HCT116 (cell line): ENCODE measurements at regions not wholly inside any gene's neighbourhood (a gene's known extent, or its start where the extent isn't known, plus 50 kb on each side); places are given as distances from the start of the nearest gene placed in this dataset.

ENCODE experiments used
- ATAC-seq: fragments of 200-7000 bp; cut with Tn5 transposase; 2 replicates; pipeline ENCODE4 v1.9.1; 2020; ENCODE audit warnings: mild to moderate bottlenecking, moderate library complexity
- BruUV-seq: library from RNA; stranded (reverse); fragments of 400-500 nt; replicated peaks from 2 replicates; lab custom pipeline; 2021; lab: Mats Ljungman, UMichigan
- CTCF ChIA-PET: fragments of 300-600 bp; sonication (Branson Sonifier 250); formaldehyde crosslinking; loops from one replicate; lab custom pipeline; 2021; ENCODE audit warnings: antibody characterized with exemption; lab: Charles Lee
- POLR2A ChIA-PET: fragments of 300-600, 350-600 bp; sonication (Branson Sonifier 250); formaldehyde crosslinking; loops from one replicate; lab custom pipeline; 2021; ENCODE audit warnings: antibody characterized with exemption; lab: Charles Lee
- RAD21 ChIA-PET, 2 experiments: fragments of 300-600 bp; sonication (Branson Sonifier 250); formaldehyde crosslinking; loops; one replicate each; lab custom pipeline; 2023; ENCODE audit warnings: low total read pairs in 2 of 2; ENCODE audit not compliant: uncharacterized antibody in 2 of 2, unreplicated experiment in 2 of 2, low non-redundant PET in 1 of 2; lab: Charles Lee
- DNase-seq: peaks from one replicate; pipeline ENCODE4 v3.0.0-alpha.2; 2010; ENCODE audit warnings: low read depth, low spot score
- H2AFZ ChIP-seq: fragments of 200-600 bp; shearing (Covaris generic), sonication (generic); 2 replicates; pipeline ENCODE4 v1.6.1; 2017; ENCODE audit warnings: low read depth, mixed run types, mixed read lengths, antibody characterized with exemption, low read length; ENCODE audit not compliant: poor library complexity, severe bottlenecking
- H3K27ac ChIP-seq: 2 replicates; pipeline ENCODE4 v1.5.1; 2012; ENCODE audit warnings: low read depth, low read length
- H3K27me3 ChIP-seq: fragments of 200-600 bp; sonication (generic); 2 replicates; pipeline ENCODE4 v1.6.1; 2016; ENCODE audit warnings: mixed run types, low read length, mixed read lengths; ENCODE audit not compliant: insufficient read depth
- H3K36me3 ChIP-seq, 2 experiments: fragments of 200-500 bp in 1 of 2; fragments of 200-600 bp in 1 of 2; sonication (Bioruptor generic) in 1 of 2; sonication (generic) in 1 of 2; 2 replicates each; pipeline versions ENCODE4 v1.5.1 to v1.6.1; 2014 to 2016; ENCODE audit warnings: low read length in 2 of 2, inconsistent platforms in 1 of 2, mixed read lengths in 1 of 2, mixed run types in 1 of 2; ENCODE audit not compliant: insufficient read depth in 2 of 2, control insufficient read depth in 1 of 2
- H3K4me1 ChIP-seq, 2 experiments: fragments of 200-600 bp in 1 of 2; sonication (generic) in 1 of 2; 2 replicates each; pipeline versions ENCODE4 v1.5.1 to v1.6.1; 2012 to 2017; ENCODE audit warnings: low read length in 2 of 2, inconsistent platforms in 1 of 2, mild to moderate bottlenecking in 1 of 2, mixed read lengths in 1 of 2, mixed run types in 1 of 2, moderate library complexity in 1 of 2; ENCODE audit not compliant: insufficient read depth in 2 of 2, control insufficient read depth in 1 of 2
- H3K4me2 ChIP-seq: fragments of 200-600 bp; sonication (generic); 2 replicates; pipeline ENCODE4 v1.6.1; 2017; ENCODE audit warnings: mixed run types, low read length, mixed read lengths
- H3K4me3 ChIP-seq, 2 experiments: fragments of 200-600 bp in 1 of 2; sonication (generic) in 1 of 2; replicated peaks in 1 of 2; 2 replicates each; pipeline ENCODE4 v1.5.1; 2011 to 2016; ENCODE audit warnings: low read length in 2 of 2, control low read depth in 1 of 2, low read depth in 1 of 2, mild to moderate bottlenecking in 1 of 2, mixed read lengths in 1 of 2, mixed run types in 1 of 2
- H3K79me2 ChIP-seq: fragments of 200-600 bp; sonication (generic); 2 replicates; pipeline ENCODE4 v1.6.1; 2017; ENCODE audit warnings: mild to moderate bottlenecking, mixed run types, low read length, moderate library complexity, mixed read lengths; ENCODE audit not compliant: insufficient read depth
- H3K9ac ChIP-seq: fragments of 200-600 bp; sonication (generic); 2 replicates; pipeline ENCODE4 v1.6.1; 2016; ENCODE audit warnings: low read length, mixed read lengths
- H3K9me2 ChIP-seq: fragments of 200-600 bp; sonication (generic), shearing (Covaris generic); 2 replicates; pipeline ENCODE4 v1.6.1; 2017; ENCODE audit warnings: mixed run types, mild to moderate bottlenecking, moderate library complexity; ENCODE audit not compliant: insufficient read depth
- H3K9me3 ChIP-seq, 2 experiments: fragments of 200-500 bp in 1 of 2; fragments of 200-600 bp in 1 of 2; sonication (Bioruptor generic) in 1 of 2; sonication (generic) in 1 of 2; 2 replicates each; pipeline ENCODE4 v1.6.1; 2014 to 2017; ENCODE audit warnings: low read length in 2 of 2, mixed read lengths in 2 of 2, inconsistent platforms in 1 of 2, low read depth in 1 of 2, mild to moderate bottlenecking in 1 of 2, mixed run types in 1 of 2, moderate library complexity in 1 of 2; ENCODE audit not compliant: control insufficient read depth in 1 of 2, insufficient read depth in 1 of 2
- H4K20me1 ChIP-seq: fragments of 200-600 bp; sonication (generic), shearing (Covaris generic); 2 replicates; pipeline ENCODE4 v1.6.1; 2017; ENCODE audit warnings: mixed run types, mild to moderate bottlenecking, moderate library complexity; ENCODE audit not compliant: insufficient read depth
- ATF3 ChIP-seq: IDR thresholded peaks from 2 replicates; pipeline ENCODE4 v1.6.1; 2012
- CBX3 ChIP-seq: IDR thresholded peaks from 2 replicates; pipeline ENCODE4 v1.6.1; 2012; ENCODE audit warnings: low read depth
- CTCF ChIP-seq, 3 experiments: fragments of 200-600 bp in 1 of 3; sonication (generic) in 1 of 3; IDR thresholded peaks in 2 of 3; conservative IDR thresholded peaks in 1 of 3; 2 replicates each; pipeline ENCODE4 v1.5.1; 2012 to 2017; ENCODE audit warnings: low read depth in 2 of 3, low read length in 2 of 3, antibody characterized with exemption in 1 of 3, borderline replicate concordance in 1 of 3, control low read depth in 1 of 3, mild to moderate bottlenecking in 1 of 3, mixed read lengths in 1 of 3, mixed run types in 1 of 3, moderate library complexity in 1 of 3; ENCODE audit not compliant: insufficient read depth in 1 of 3
- EZH2 ChIP-seq: fragments of 200-600 bp; sonication (generic); IDR thresholded peaks from 2 replicates; pipeline ENCODE4 v1.6.1; 2017; ENCODE audit warnings: antibody characterized with exemption, mixed run types
- EZH2phosphoT487 ChIP-seq: fragments of 200-600 bp; IDR thresholded peaks from 2 replicates; pipeline ENCODE4 v1.6.1; 2018; ENCODE audit warnings: antibody characterized with exemption, borderline replicate concordance
- FOSL1 ChIP-seq: IDR thresholded peaks from 2 replicates; pipeline ENCODE4 v1.6.1; 2012; ENCODE audit warnings: low read depth
- JUND ChIP-seq: IDR thresholded peaks from 2 replicates; pipeline ENCODE4 v1.6.1; 2012
- MAX ChIP-seq: IDR thresholded peaks from 2 replicates; pipeline ENCODE4 v1.6.1; 2012
- POLR2A ChIP-seq: IDR thresholded peaks from 2 replicates; pipeline ENCODE4 v1.7.0; 2011; ENCODE audit warnings: borderline replicate concordance; ENCODE audit not compliant: insufficient read depth, insufficient read length; ENCODE audit errors: extremely low read depth
- POLR2AphosphoS5 ChIP-seq: IDR thresholded peaks from 2 replicates; pipeline ENCODE4 v1.6.1; 2011; ENCODE audit warnings: mild to moderate bottlenecking, low read depth, low read length, moderate library complexity
- REST ChIP-seq: IDR thresholded peaks from 2 replicates; pipeline ENCODE4 v1.6.1; 2012; ENCODE audit warnings: low read depth
- SP1 ChIP-seq: IDR thresholded peaks from 2 replicates; pipeline ENCODE4 v1.6.1; 2012; ENCODE audit warnings: low read depth
- SRF ChIP-seq: IDR thresholded peaks from 2 replicates; pipeline ENCODE4 v1.6.1; 2012; ENCODE audit warnings: low read depth
- TCF7L2 ChIP-seq: IDR thresholded peaks from 2 replicates; pipeline ENCODE4 v1.7.0; 2011; ENCODE audit warnings: borderline replicate concordance, inconsistent platforms; ENCODE audit not compliant: insufficient read depth, insufficient read length; ENCODE audit errors: extremely low read depth
- ZFX ChIP-seq: fragments of 450-650 bp; IDR thresholded peaks from 2 replicates; pipeline ENCODE4 v1.6.1; 2017
- intact Hi-C: fragments of 100-400 bp; cut with micrococcal nuclease; formaldehyde crosslinking; loops from 2 replicates; pipeline ENCODE4 v1.10.0; 2022

GRCh38 chr18:55967019-55967418 is 379.0 kb upstream of the TCF4 start:
- POLR2A ChIA-PET: no interaction called here

More at GRCh38 chr18:55967019-55967418, 379.0 kb upstream of the TCF4 start:
- Histone ChIP-seq H3K9ac (no peak overlapping the region), H3K79me2 (no peaks in the 10 kb centered on the region), H3K4me3 (no peak overlapping the region), H3K4me2 (no peak overlapping the region)
- intact Hi-C loops: no loop called here
- ATAC-seq: no peak
- CTCF ChIA-PET: no interaction called here
- TF ChIP-seq JUND: no peak
- TF ChIP-seq EZH2phosphoT487: no peak
- no peak for TF ChIP-seq CBX3
- TF ChIP-seq SP1: no peak
- no peak for TF ChIP-seq ATF3
- no peak for TF ChIP-seq POLR2A
- TF ChIP-seq MAX: no peak
- no peak for TF ChIP-seq REST
- TF ChIP-seq CTCF (IDR thresholded peaks at IDR 0.05 in 2 of 3, conservative IDR thresholded peaks at IDR 0.05 in 1 of 3; ENCODE audit: borderline replicate concordance in 1 of 3, insufficient read depth in 1 of 3, low read depth in 2 of 3, low read length in 2 of 3): no peak
- no peak for TF ChIP-seq EZH2
- no peak for TF ChIP-seq SRF
- TF ChIP-seq FOSL1: no peak
- TF ChIP-seq TCF7L2: no peak
- no peak for TF ChIP-seq ZFX
- TF ChIP-seq POLR2AphosphoS5: no peak
- TF ChIP-seq, all 23 proteins: peak for 0
- Histone ChIP-seq H3K27me3 (no peaks in the 10 kb centered on the region), H4K20me1 (no peaks in the 10 kb centered on the region), H2AFZ (no peak overlapping the region), H3K27ac (no peak overlapping the region), H3K9me2 (no peaks in the 10 kb centered on the region), H3K9me3 (peaks cover 7 to 17% of the 10 kb centered on the region in 2 experiments; a peak in 2 of 4 replicates), H3K4me1 (no peaks in the 10 kb centered on the region), H3K36me3 (no peaks in the 10 kb centered on the region)
- no TSS peak for BruUV-seq
- DNase-seq: no peak
- RAD21 ChIA-PET: no interaction called here
